Posterior cingulate gyrus (tissue), 11 donors: ENCODE measurements at regions not wholly inside any gene's neighbourhood (a gene's known extent, or its start where the extent isn't known, plus 50 kb on each side); places are given as distances from the start of the nearest gene placed in this dataset.
"Not testable (repeated sequence)": the region's sequence is repeated elsewhere in the genome, so short reads cannot be mapped to it uniquely, and the experiment has no call there.

Source experiments
- DNase-seq, 10 donors: peaks; one replicate each; pipeline versions ENCODE4 v3.0.0 to v3.0.0-alpha.2; 2020 to 2021; ENCODE audit warnings: mixed read lengths in 3 of 10
- intact Hi-C: fragments of 100-400 bp; cut with DNase I; formaldehyde crosslinking; loops from one replicate; pipeline ENCODE4 v1.15.1; 2023

- intact Hi-C loops: no loop called here
- no peak for DNase-seq
These were observed 716.1 kb downstream of the NSUN3 start for GRCh38 chr3:94778814-94779494.

- no peak for DNase-seq
- intact Hi-C loops: no loop called here
These were observed 716.8 kb downstream of the NSUN3 start for GRCh38 chr3:94779699-94780098.

GRCh38 chr3:94784274-94784673 is 721.4 kb downstream of the NSUN3 start:
- intact Hi-C loops: no loop called here

GRCh38 chr3:94787066-94787465 is 724.2 kb downstream of the NSUN3 start:
- no peak for DNase-seq
- intact Hi-C loops: no loop called here

More at GRCh38 chr3:94784274-94784673, 721.4 kb downstream of the NSUN3 start:
- no peak for DNase-seq

GRCh38 chr3:94787734-94788270 is 724.9 kb downstream of the NSUN3 start:
- intact Hi-C loops: no loop called here
- no peak for DNase-seq

- intact Hi-C loops: no loop called here
- no peak for DNase-seq
These were observed 731.7 kb downstream of the NSUN3 start for GRCh38 chr3:94794563-94794962.

GRCh38 chr3:94799420-94800060 is 736.7 kb downstream of the NSUN3 start:
- intact Hi-C loops: no loop called here
- no peak for DNase-seq

GRCh38 chr3:94811836-94812235 is 749.0 kb downstream of the NSUN3 start:
- intact Hi-C loops: no loop called here
- DNase-seq: no peak

- intact Hi-C loops: no loop called here
- DNase-seq: no peak
These were observed 758.4 kb downstream of the NSUN3 start for GRCh38 chr3:94821241-94821640.

- intact Hi-C loops: no loop called here
- DNase-seq: no peak
These were observed 759.4 kb downstream of the NSUN3 start for GRCh38 chr3:94822298-94822697.

GRCh38 chr3:94846251-94846650 is 783.4 kb downstream of the NSUN3 start:
- DNase-seq: peak in 3 of 10 donors; percentile 32 to 65 (median 55)
- intact Hi-C loops: not testable (repeated sequence)

- intact Hi-C loops: no loop called here
- no peak for DNase-seq
These were observed 799.8 kb downstream of the NSUN3 start for GRCh38 chr3:94862703-94863102.

GRCh38 chr3:94869059-94869547 is 806.2 kb downstream of the NSUN3 start:
- no peak for DNase-seq
- intact Hi-C loops: no loop called here

- DNase-seq: peak in 2 of 10 donors; percentile 50 to 67
- intact Hi-C loops: no loop called here
These were observed 810.9 kb downstream of the NSUN3 start for GRCh38 chr3:94873751-94874150.

- intact Hi-C loops: no loop called here
- peak in 2 of 10 donors; percentile 54 to 71 for DNase-seq
These were observed 812.3 kb downstream of the NSUN3 start for GRCh38 chr3:94875149-94875548.

- intact Hi-C loops: no loop called here
- DNase-seq: no peak
These were observed 824.2 kb downstream of the NSUN3 start for GRCh38 chr3:94887065-94887464.

- DNase-seq: no peak
- intact Hi-C loops: no loop called here
These were observed 834.1 kb downstream of the NSUN3 start for GRCh38 chr3:94896994-94897393.

- no peak for DNase-seq
- intact Hi-C loops: no loop called here
These were observed 841.4 kb downstream of the NSUN3 start for GRCh38 chr3:94904156-94904674.

GRCh38 chr3:94909726-94910125 is 846.9 kb downstream of the NSUN3 start:
- no peak for DNase-seq
- intact Hi-C loops: no loop called here

- intact Hi-C loops: no loop called here
- no peak for DNase-seq
These were observed 849.8 kb downstream of the NSUN3 start for GRCh38 chr3:94912656-94913055.

GRCh38 chr3:94927175-94927574 is 864.3 kb downstream of the NSUN3 start:
- no peak for DNase-seq
- intact Hi-C loops: no loop called here

- intact Hi-C loops: no loop called here
- no peak for DNase-seq
These were observed 866.1 kb downstream of the NSUN3 start for GRCh38 chr3:94928921-94929320.
